ENCODE measurements at regions not wholly inside any gene's neighbourhood (a gene's known extent, or its start where the extent isn't known, plus 50 kb on each side); places are given as distances from the start of the nearest gene placed in this dataset.

DNA sequence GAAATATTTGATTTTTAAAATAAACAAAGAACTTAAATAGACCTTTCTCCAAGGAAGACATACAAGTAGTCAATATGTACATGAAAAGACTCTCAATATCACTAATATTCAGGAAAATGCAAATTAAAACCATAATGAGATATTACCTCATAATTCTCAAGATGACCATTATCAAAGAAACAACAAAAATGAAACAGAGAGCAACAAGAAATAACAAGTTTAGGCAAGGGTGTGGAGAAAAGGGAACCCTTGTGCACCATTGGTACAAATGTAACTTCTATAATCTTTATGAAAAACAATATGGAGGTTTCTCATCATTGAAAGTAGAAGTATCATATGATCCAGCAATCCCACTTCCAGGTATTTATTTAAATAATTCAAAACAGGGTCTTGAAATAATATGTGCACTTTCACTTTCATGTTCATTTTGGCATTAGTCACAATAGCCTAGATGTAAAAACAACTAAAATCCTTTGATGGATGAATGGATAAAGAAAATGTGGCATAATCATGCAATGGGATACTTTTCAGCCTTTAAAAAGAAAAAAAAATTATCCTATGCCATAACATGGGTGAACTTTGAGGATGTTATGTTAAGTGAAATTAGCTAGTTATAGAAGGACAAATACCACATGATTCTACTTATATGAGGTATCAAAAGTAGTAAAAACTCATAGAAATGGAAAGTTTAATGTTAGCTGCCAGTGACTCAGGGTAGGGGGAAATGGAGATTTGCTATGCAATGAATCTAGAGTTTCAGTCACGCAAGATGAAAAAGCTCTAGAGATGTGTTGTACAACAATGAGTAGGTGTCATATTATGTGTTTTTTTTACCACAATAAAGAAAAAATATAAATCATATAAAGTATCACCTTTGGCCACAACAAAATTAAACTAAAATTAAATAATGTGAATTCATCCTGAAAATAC lies 114.5 kb upstream of the LYPLAL1 start (continued):
- TF ChIP-seq, protein P1, sequence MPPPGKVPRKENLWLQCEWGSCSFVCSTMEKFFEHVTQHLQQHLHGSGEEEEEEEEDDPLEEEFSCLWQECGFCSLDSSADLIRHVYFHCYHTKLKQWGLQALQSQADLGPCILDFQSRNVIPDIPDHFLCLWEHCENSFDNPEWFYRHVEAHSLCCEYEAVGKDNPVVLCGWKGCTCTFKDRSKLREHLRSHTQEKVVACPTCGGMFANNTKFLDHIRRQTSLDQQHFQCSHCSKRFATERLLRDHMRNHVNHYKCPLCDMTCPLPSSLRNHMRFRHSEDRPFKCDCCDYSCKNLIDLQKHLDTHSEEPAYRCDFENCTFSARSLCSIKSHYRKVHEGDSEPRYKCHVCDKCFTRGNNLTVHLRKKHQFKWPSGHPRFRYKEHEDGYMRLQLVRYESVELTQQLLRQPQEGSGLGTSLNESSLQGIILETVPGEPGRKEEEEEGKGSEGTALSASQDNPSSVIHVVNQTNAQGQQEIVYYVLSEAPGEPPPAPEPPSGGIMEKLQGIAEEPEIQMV (tag; conservative IDR thresholded peaks at IDR 0.05; ENCODE audit: low read depth): no peak
- TF ChIP-seq ZNF217 (CRISPR knock-in tag; IDR thresholded peaks at IDR 0.05) (no peak), CHD4 (IDR thresholded peaks at IDR 0.05; ENCODE audit: insufficient read depth, insufficient replicate concordance, low read depth, low read length, poor library complexity, severe bottlenecking) (no peak), TEAD1 (CRISPR knock-in tag; IDR thresholded peaks at IDR 0.05) (no peak), ZNF583 (CRISPR knock-in tag; IDR thresholded peaks at IDR 0.05) (no peak)
- TF ChIP-seq, protein P2, sequence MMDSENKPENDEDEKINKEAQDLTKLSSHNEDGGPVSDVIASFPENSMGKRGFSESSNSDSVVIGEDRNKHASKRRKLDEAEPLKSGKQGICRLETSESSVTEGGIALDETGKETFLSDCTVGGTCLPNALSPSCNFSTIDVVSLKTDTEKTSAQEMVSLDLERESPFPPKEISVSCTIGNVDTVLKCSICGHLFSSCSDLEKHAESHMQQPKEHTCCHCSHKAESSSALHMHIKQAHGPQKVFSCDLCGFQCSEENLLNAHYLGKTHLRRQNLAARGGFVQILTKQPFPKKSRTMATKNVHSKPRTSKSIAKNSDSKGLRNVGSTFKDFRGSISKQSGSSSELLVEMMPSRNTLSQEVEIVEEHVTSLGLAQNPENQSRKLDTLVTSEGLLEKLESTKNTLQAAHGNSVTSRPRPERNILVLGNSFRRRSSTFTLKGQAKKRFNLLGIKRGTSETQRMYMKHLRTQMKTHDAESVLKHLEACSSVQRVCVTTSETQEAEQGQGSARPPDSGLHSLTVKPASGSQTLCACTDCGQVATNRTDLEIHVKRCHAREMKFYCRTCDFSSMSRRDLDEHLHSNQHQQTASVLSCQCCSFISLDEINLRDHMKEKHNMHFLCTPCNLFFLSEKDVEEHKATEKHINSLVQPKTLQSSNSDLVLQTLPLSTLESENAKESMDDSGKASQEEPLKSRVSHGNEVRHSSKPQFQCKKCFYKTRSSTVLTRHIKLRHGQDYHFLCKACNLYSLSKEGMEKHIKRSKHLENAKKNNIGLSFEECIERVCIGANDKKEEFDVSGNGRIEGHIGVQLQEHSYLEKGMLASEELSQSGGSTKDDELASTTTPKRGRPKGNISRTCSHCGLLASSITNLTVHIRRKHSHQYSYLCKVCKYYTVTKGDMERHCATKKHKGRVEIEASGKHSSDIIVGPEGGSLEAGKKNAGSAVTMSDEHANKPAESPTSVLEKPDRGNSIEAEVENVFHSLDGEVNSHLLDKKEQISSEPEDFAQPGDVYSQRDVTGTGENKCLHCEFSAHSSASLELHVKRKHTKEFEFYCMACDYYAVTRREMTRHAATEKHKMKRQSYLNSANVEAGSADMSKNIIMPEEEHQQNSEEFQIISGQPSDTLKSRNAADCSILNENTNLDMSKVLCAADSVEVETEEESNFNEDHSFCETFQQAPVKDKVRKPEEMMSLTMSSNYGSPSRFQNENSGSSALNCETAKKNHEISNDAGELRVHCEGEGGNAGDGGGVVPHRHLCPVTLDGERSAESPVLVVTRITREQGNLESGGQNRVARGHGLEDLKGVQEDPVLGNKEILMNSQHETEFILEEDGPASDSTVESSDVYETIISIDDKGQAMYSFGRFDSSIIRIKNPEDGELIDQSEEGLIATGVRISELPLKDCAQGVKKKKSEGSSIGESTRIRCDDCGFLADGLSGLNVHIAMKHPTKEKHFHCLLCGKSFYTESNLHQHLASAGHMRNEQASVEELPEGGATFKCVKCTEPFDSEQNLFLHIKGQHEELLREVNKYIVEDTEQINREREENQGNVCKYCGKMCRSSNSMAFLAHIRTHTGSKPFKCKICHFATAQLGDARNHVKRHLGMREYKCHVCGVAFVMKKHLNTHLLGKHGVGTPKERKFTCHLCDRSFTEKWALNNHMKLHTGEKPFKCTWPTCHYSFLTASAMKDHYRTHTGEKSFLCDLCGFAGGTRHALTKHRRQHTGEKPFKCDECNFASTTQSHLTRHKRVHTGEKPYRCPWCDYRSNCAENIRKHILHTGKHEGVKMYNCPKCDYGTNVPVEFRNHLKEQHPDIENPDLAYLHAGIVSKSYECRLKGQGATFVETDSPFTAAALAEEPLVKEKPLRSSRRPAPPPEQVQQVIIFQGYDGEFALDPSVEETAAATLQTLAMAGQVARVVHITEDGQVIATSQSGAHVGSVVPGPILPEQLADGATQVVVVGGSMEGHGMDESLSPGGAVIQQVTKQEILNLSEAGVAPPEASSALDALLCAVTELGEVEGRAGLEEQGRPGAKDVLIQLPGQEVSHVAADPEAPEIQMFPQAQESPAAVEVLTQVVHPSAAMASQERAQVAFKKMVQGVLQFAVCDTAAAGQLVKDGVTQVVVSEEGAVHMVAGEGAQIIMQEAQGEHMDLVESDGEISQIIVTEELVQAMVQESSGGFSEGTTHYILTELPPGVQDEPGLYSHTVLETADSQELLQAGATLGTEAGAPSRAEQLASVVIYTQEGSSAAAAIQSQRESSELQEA (IDR thresholded peaks at IDR 0.05; ENCODE audit: low read depth): no peak
- TF ChIP-seq, protein P3, sequence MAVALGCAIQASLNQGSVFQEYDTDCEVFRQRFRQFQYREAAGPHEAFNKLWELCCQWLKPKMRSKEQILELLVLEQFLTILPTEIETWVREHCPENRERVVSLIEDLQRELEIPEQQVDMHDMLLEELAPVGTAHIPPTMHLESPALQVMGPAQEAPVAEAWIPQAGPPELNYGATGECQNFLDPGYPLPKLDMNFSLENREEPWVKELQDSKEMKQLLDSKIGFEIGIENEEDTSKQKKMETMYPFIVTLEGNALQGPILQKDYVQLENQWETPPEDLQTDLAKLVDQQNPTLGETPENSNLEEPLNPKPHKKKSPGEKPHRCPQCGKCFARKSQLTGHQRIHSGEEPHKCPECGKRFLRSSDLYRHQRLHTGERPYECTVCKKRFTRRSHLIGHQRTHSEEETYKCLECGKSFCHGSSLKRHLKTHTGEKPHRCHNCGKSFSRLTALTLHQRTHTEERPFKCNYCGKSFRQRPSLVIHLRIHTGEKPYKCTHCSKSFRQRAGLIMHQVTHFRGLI (CRISPR knock-in tag; IDR thresholded peaks at IDR 0.05): no peak
- TF ChIP-seq, protein P4, sequence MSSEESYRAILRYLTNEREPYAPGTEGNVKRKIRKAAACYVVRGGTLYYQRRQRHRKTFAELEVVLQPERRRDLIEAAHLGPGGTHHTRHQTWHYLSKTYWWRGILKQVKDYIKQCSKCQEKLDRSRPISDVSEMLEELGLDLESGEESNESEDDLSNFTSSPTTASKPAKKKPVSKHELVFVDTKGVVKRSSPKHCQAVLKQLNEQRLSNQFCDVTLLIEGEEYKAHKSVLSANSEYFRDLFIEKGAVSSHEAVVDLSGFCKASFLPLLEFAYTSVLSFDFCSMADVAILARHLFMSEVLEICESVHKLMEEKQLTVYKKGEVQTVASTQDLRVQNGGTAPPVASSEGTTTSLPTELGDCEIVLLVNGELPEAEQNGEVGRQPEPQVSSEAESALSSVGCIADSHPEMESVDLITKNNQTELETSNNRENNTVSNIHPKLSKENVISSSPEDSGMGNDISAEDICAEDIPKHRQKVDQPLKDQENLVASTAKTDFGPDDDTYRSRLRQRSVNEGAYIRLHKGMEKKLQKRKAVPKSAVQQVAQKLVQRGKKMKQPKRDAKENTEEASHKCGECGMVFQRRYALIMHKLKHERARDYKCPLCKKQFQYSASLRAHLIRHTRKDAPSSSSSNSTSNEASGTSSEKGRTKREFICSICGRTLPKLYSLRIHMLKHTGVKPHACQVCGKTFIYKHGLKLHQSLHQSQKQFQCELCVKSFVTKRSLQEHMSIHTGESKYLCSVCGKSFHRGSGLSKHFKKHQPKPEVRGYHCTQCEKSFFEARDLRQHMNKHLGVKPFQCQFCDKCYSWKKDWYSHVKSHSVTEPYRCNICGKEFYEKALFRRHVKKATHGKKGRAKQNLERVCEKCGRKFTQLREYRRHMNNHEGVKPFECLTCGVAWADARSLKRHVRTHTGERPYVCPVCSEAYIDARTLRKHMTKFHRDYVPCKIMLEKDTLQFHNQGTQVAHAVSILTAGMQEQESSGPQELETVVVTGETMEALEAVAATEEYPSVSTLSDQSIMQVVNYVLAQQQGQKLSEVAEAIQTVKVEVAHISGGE (CRISPR knock-in tag; IDR thresholded peaks at IDR 0.05): no peak
